NOMO-1 treated with DMSO at 0.1 percent for 48 hours (cell line): ENCODE measurements at regions not wholly inside any gene's neighbourhood (a gene's known extent, or its start where the extent isn't known, plus 50 kb on each side); places are given as distances from the start of the nearest gene placed in this dataset.
A peak's percentile ranks its signal among the peaks of the same experiment; 100 is the strongest.

Source experiments
- DNase-seq: peaks from one replicate; lab custom pipeline; 2025; ENCODE audit not compliant: unreplicated experiment; lab: John Stamatoyannopoulos, UW

- no peak for DNase-seq
Measured at GRCh38 chr3:34225821-34226366, 427.5 kb downstream of the PDCD6IP start.

GRCh38 chr3:34229876-34230275, 431.4 kb downstream of the PDCD6IP start:
- DNase-seq = no peak

DNA sequence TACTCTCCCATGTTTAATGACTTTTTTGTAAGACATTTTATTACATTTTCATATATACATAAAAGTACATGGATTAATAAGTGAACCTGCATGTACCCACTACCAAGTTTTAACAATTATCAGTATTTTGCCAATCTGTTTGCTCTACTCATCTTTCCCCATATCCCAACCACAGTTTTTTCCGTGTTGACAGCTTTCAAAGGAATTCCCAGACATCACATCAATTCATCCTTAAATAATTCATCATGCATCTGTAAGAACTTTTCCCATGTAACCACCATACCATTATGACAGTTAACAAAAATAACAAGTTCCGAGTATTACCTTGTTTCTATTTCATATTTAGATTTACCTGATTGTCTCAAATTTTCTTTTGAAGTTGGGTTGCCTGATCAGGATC, 436.7 kb downstream of the PDCD6IP start:
- DNase-seq = no peak

DNA sequence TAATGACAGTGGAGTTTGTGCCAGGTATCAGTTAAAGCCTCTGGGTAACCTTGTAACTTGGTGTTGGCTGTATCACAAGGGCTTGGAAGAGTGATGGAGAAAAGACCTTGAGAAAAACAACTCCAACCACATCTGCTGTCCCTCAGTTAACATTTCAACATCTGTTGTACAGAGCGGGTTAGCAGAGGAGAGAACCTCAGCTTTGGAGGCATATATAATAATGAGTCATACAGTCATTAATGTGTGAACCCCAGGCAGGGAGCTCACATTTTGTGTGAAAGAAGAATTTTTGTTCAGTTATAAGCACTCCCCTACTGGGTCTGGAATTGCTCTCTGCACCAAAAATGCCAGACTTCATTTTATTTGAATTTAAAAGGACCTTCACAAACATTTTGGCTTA, 439.5 kb downstream of the PDCD6IP start:
- no peak for DNase-seq

GRCh38 chr3:34238407-34238806, 440.0 kb downstream of the PDCD6IP start:
- DNase-seq = no peak

GRCh38 chr3:34239287-34239686, 440.9 kb downstream of the PDCD6IP start:
- no peak for DNase-seq

DNA sequence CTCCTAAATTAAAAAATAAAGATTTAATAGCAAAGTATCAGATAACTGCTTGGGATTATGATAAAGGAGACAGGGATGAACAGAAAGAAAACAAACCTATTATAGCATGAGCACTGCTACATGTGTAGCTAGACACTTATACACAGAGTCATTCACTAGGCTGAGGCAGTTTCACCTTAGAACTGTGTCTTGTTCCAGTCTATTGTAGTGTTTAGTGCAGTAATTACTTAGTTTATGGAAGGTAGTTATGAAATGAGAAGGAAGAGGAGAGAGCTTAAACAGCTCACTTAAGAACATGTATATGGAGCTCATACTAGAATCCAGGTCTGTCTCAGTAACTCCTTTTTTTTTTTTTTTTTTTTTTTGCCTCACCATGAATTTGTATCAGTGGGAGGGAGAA, 441.4 kb downstream of the PDCD6IP start:
- no peak for DNase-seq

- DNase-seq = no peak
Measured at GRCh38 chr3:34247401-34247800, 449.0 kb downstream of the PDCD6IP start.

DNA sequence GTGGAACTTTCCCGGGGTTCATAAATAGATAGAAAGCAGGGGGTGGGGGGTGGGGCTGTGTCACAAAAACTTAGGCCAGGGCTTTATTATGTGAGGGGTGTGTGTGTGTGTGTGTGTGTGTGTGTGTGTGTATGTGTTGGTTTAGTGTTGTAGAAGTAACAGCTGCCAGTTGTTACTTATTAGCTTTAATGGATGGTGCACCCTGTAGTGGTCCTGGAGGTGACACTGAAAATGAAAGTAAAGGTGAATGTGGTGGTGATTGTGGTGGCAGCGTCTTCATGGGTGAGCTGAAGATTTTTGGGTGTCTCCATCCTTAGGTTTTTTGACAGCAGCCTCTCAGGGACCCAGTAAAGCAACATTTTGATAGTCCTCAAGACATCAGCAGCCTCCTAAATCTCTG, 449.9 kb downstream of the PDCD6IP start:
- no peak for DNase-seq

DNA sequence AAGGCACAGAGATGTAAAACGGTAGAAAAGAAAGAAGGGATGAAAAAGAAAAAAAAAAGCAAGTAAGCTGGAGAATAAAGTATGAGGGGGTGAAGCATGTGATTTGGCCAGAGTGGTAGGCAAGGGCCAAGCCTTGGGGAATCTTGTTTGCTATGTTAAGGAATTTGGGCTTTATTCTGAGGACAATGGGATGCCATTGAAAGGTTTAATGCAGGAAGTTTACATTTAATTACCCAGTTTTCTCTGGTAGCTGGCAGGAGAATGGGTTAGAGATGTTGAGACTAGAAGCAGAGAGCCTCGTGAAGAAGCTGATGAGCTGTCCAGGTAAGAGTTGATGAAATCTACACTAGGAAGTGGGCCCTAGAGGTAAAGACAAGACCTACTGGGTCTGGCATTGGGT, 455.9 kb downstream of the PDCD6IP start:
- no peak for DNase-seq

- DNase-seq = no peak
Measured at GRCh38 chr3:34256021-34256420, 457.6 kb downstream of the PDCD6IP start.

- DNase-seq = no peak
Measured at GRCh38 chr3:34256791-34257190, 458.4 kb downstream of the PDCD6IP start.

GRCh38 chr3:34258271-34258998, 460.0 kb downstream of the PDCD6IP start:
- no peak for DNase-seq

- DNase-seq = peak; percentile 4
Measured at GRCh38 chr3:34260271-34261000, 462.0 kb downstream of the PDCD6IP start.

DNA sequence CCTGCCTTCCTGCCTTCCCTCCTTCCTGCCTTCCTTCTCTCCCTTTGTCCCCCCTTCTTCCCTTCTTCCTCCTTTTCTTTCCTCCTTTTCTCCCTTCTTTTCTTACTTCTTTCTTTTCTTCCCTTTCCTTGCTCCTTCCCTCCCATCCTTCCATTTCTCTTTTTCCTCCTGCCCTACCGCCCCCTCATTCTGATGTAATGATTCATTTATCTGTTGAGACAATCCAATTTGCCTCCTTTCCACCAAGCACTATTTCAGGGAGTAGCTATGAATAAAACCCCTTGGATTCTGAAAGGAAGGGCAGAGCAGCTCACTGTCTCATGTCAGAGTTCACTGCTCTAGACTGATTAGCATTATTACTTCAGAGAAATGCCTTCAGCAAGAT, 462.6 kb downstream of the PDCD6IP start:
- no peak for DNase-seq

DNA sequence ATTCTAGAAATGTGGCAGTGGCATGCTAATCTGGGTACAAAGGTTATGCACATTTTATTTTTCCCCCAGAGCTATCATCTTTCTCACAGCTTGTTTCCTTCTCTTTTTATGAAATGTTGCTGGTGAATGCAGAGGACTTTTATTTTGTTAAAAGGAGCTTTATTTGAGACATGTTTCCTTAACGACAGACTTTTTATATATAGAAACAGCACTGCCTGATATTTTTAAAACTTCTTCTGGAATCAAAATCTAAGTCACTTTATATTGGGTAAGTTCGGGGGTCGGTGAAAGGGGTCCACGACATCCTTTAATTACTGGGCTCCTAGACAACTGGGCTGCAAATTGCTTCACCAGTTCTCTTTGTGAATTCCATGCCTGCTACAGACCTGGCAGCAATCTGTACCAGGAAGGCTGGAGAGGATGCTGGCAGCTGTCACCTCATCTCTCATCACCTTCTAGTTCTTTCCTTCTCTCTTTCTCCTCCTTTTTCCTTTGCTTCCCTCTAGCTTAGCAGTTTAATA, 464.7 kb downstream of the PDCD6IP start:
- peak; percentile 71 for DNase-seq

GRCh38 chr3:34264337-34265041, 466.1 kb downstream of the PDCD6IP start:
- DNase-seq = peak; percentile 60

DNA sequence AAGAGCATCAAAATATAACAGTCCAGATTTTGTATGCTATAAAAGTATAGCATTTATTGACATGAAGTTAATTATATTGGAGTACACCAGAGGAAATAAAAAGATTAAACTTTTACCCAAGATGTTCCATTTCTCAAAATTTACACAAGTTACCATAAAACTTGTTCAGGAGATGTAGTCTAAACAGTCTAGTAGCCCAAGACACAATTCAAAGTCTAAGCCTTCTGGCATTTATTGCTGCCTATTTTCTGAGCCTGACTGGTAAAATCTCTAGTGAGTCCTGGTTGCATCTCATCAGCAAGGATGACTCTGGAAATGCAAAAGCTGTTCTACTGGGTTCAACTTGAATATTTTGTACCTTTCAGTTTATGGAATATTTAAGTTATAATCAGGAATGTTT, 468.7 kb downstream of the PDCD6IP start:
- DNase-seq = no peak

GRCh38 chr3:34268032-34268709, 469.7 kb downstream of the PDCD6IP start:
- no peak for DNase-seq

DNA sequence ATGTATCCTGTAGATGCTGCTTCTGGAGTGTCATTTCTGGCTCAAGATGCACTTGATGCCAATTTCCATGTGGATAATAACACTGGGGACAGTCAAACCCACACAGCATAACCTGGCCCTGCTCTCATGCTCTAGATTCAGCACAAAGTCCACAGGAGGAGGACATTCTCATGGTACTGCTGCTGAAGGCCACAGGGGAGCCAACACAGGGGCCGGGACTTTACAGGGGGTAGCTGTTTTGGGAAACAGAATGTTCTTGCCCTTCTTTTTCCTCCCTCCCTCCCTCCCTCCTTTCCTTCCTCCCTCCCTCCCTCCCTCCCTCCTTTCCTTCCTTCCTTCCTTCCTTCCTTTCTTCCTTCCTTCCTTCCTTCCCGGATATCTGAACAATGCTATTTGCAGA, 477.4 kb downstream of the PDCD6IP start:
- DNase-seq = no peak

GRCh38 chr3:34276342-34276741, 477.9 kb downstream of the PDCD6IP start:
- no peak for DNase-seq
